H1 (cell line): ENCODE measurements at regions not wholly inside any gene's neighbourhood (a gene's known extent, or its start where the extent isn't known, plus 50 kb on each side); places are given as distances from the start of the nearest gene placed in this dataset.

ENCODE experiments used
- ASH2L ChIP-seq: fragments of 200-600, 300-600 bp; sonication (generic); IDR thresholded peaks from one replicate; pipeline ENCODE4 v1.7.1; 2017; ENCODE audit warnings: low read length
- BCL11A ChIP-seq, 2 experiments: IDR thresholded peaks; one replicate each; pipeline ENCODE4 v1.6.1; 2011; ENCODE audit warnings: low read depth in 2 of 2, low read length in 2 of 2, mild to moderate bottlenecking in 2 of 2
- CBX5 ChIP-seq: fragments of 300-800, 300-1000 bp; sonication (generic); IDR thresholded peaks from 2 replicates; pipeline ENCODE4 v1.7.1; 2016; ENCODE audit warnings: antibody characterized with exemption, low read length, low read depth
- CBX8 ChIP-seq: fragments of 300-800, 300-1000 bp; sonication (generic); IDR thresholded peaks from 2 replicates; pipeline ENCODE4 v1.7.1; 2016; ENCODE audit warnings: low read depth, low read length, borderline replicate concordance
- CHD1 ChIP-seq: IDR thresholded peaks from 2 replicates; pipeline ENCODE4 v1.6.1; 2012; ENCODE audit warnings: low read depth, low read length, improper control_type of control experiment
- E2F6 ChIP-seq: IDR thresholded peaks from 2 replicates; pipeline ENCODE4 v1.6.1; 2012; ENCODE audit warnings: inconsistent platforms
- KDM4A ChIP-seq: IDR thresholded peaks from one replicate; pipeline ENCODE4 v1.7.1; 2012; ENCODE audit warnings: low read depth, mild to moderate bottlenecking, moderate library complexity, low read length, inconsistent platforms; ENCODE audit not compliant: severe bottlenecking
- POU5F1 ChIP-seq: IDR thresholded peaks from 2 replicates; pipeline ENCODE4 v1.6.1; 2011; ENCODE audit warnings: low read depth, mild to moderate bottlenecking, low read length, moderate library complexity
- RFX5 ChIP-seq: IDR thresholded peaks from 2 replicates; pipeline ENCODE4 v1.6.1; 2011; ENCODE audit warnings: low read depth, low read length, improper control_type of control experiment, borderline replicate concordance
- SIRT6 ChIP-seq: IDR thresholded peaks from one replicate; pipeline ENCODE4 v1.7.1; 2012; ENCODE audit warnings: low read length, inconsistent platforms
- SUZ12 ChIP-seq: fragments of 200-600 bp; sonication (generic); IDR thresholded peaks from 2 replicates; pipeline ENCODE4 v1.6.1; 2012; ENCODE audit warnings: mild to moderate bottlenecking, inconsistent platforms, low read length, moderate library complexity, mixed read lengths
- TAF7 ChIP-seq: optimal IDR thresholded peaks from 2 replicates; pipeline ENCODE3; 2011; ENCODE audit warnings: low read depth, mild to moderate bottlenecking, inconsistent platforms, low read length, moderate library complexity, borderline replicate concordance
- TBP ChIP-seq: IDR thresholded peaks from 2 replicates; pipeline ENCODE4 v1.6.1; 2011; ENCODE audit warnings: low read depth, low read length, improper control_type of control experiment
- YY1 ChIP-seq: IDR thresholded peaks from 2 replicates; pipeline ENCODE4 v1.6.1; 2011; ENCODE audit warnings: low read depth, mild to moderate bottlenecking, low read length
- TF ChIP-seq, protein P1 (sequence below), 3 experiments: IDR thresholded peaks; 1 replicate in 2 of 3; 2 replicates in 1 of 3; pipeline versions ENCODE4 v1.5.1 to v1.6.1; 2011; ENCODE audit warnings: low read length in 3 of 3, mild to moderate bottlenecking in 3 of 3, inconsistent platforms in 2 of 3, low read depth in 1 of 3, moderate library complexity in 1 of 3; ENCODE audit not compliant: insufficient read depth in 1 of 3; ENCODE audit errors: control extremely low read depth in 1 of 3

DNA sequence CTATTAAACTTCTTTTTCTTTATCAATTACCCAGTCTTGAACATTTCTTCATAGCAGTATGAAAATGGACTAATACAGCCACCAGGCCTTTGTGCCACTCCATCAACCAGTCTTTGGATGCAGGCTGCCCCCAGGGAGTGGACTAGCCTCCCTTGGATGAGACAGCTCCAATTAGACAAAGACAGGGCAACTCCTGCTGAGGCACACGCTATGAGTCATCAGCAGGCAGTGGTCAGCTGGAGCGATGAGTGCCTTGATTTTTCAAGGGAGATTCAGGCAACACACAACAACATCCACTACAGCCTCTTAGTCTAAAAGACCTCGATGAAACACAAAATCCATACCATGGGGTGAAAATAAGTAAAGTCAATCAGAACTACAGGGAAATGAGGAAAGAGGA is 160.1 kb downstream of the ARRDC4 start (continued):
- no peak for TF ChIP-seq TAF7
- TF ChIP-seq TBP: no peak
- TF ChIP-seq CBX5: no peak
- TF ChIP-seq YY1: no peak
- no peak for TF ChIP-seq CHD1
- TF ChIP-seq SUZ12: no peak
- no peak for TF ChIP-seq ASH2L
- no peak for TF ChIP-seq POU5F1
- no peak for TF ChIP-seq RFX5
- TF ChIP-seq, protein P1, sequence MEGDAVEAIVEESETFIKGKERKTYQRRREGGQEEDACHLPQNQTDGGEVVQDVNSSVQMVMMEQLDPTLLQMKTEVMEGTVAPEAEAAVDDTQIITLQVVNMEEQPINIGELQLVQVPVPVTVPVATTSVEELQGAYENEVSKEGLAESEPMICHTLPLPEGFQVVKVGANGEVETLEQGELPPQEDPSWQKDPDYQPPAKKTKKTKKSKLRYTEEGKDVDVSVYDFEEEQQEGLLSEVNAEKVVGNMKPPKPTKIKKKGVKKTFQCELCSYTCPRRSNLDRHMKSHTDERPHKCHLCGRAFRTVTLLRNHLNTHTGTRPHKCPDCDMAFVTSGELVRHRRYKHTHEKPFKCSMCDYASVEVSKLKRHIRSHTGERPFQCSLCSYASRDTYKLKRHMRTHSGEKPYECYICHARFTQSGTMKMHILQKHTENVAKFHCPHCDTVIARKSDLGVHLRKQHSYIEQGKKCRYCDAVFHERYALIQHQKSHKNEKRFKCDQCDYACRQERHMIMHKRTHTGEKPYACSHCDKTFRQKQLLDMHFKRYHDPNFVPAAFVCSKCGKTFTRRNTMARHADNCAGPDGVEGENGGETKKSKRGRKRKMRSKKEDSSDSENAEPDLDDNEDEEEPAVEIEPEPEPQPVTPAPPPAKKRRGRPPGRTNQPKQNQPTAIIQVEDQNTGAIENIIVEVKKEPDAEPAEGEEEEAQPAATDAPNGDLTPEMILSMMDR (IDR thresholded peaks at IDR 0.05; ENCODE audit: control extremely low read depth in 1 of 3, insufficient read depth in 1 of 3, low read depth in 1 of 3, low read length in 3 of 3): no peak
- no peak for TF ChIP-seq E2F6
- TF ChIP-seq CBX8: no peak
- no peak for TF ChIP-seq BCL11A (IDR thresholded peaks at IDR 0.05; ENCODE audit: low read depth in 2 of 2, low read length in 2 of 2)
- TF ChIP-seq KDM4A: no peak
- no peak for TF ChIP-seq SIRT6
